Stimulated activated CD4-positive, alpha-beta T cell treated with anti-CD3 and anti-CD28 coated beads, Interleukin-2, amount 100 ng/mL, for 48 hours (primary cell): ENCODE measurements at regions not wholly inside any gene's neighbourhood (a gene's known extent, or its start where the extent isn't known, plus 50 kb on each side); places are given as distances from the start of the nearest gene placed in this dataset.
A peak's percentile ranks its signal among the peaks of the same experiment; 100 is the strongest.
"Not testable (repeated sequence)": the region's sequence is repeated elsewhere in the genome, so short reads cannot be mapped to it uniquely, and the experiment has no call there.

Experiments used
- DNase-seq, 2 donors: peaks; one replicate each; pipeline ENCODE4 v3.0.0-alpha.2; 2020

- DNase-seq = no peak
These were observed 493.0 kb upstream of the ACVR2A start for GRCh38 chr2:147351784-147352183.

GRCh38 chr2:147348931-147349555 lies 495.8 kb upstream of the ACVR2A start:
- DNase-seq = no peak

DNA sequence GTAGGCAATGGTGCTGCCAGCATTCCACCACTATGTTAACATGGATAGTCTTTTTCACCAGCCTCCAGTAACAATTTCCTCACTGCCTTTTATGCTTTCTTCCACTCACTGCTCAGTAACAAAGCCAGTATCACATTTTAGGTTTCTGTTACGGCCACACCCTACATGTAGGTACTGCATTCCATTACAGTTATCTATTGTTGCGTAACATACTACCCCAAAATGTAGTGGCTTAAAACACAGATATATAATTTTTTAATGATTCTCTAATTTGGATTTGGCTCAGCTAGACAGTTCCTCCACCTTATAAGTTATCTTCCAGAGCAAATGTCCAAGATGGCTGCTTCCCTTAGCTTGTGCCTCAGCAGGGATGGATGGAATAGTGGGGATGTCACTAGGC lies 498.7 kb upstream of the ACVR2A start:
- no peak for DNase-seq

DNA sequence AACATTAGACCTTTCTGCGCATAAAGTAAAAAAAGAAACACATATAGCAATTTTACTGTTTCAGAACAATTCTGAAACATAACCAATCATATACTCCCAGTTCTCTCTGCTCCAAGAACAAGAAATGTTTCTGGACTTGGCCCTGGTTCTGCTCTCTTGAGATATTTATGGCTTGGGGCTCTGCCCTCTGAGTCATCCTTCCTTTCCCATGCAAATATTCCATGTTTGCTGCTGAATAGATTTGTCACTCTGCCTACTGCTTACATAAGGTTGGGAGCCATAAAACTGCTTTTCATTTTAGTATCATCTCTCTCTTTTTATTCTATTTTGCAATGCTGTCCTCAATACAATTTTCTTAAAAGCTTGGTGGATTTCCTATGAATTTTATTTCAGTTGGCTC lies 499.6 kb upstream of the ACVR2A start:
- DNase-seq = no peak

DNA sequence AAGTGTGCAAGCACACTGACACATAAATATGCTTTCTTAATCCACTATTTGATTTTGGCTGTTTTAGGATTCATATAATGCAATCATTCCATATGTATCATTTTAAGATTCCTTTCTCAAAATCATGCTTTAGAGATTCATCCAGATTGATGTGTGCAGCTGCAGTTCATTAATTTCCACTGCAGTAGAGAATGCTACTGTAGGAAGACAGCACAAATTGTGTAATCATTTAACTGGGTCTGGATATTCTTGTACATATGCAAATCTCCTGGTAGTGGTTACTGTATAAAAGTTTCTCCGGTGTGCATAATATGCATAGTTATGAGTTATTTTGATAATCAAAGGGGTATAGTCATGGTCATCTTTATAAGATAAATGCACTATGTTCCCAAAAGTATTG lies 502.5 kb upstream of the ACVR2A start:
- no peak for DNase-seq

GRCh38 chr2:147331790-147332419 lies 512.9 kb upstream of the ACVR2A start:
- DNase-seq = peak; percentile 37 to 55

DNA sequence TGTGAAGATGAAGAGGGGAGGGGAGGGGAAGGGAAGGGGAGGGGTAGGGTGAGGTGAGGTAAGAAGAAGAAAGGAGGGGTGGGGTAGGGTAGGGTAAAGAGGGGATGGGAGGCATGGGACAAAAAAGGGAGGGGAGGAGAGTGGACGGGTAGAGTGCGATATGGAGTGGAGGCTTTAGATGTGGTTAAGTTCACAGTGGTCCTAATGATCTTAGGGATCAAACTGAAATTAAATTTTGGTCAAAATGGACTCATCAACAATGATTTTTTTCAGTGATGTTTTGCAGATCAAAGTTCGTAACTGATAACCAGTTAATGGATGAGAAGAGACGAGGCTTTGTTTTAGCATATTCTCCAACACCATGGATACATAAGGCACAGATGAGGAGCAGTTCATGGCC lies 513.9 kb upstream of the ACVR2A start:
- no peak for DNase-seq

GRCh38 chr2:147327613-147328012 lies 517.2 kb upstream of the ACVR2A start:
- peak in 1 of 2 donors; percentile 10 for DNase-seq

GRCh38 chr2:147325990-147326389 lies 518.8 kb upstream of the ACVR2A start:
- DNase-seq = no peak

GRCh38 chr2:147320146-147320545 lies 524.7 kb upstream of the ACVR2A start:
- no peak for DNase-seq

DNA sequence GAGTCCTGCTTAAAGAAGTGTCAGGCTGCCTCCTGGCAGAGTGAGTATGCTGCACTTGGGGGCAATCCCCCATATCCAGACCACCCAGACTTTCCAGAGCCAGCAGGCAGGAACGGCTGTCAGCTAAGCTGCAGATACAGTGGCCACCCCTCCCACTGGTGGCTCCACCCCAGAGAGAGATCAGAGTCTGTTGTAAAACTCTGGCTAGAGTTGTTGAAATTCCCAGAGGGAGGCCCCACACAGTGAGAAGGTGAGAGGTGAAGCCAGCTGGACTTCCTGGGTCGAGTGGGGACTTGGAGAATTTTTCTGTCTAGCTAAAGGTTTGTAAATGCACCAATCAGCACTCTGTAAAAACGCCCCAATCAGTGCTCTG lies 533.8 kb upstream of the ACVR2A start:
- DNase-seq = no peak

GRCh38 chr2:147310335-147311057 lies 534.3 kb upstream of the ACVR2A start:
- no peak for DNase-seq

DNA sequence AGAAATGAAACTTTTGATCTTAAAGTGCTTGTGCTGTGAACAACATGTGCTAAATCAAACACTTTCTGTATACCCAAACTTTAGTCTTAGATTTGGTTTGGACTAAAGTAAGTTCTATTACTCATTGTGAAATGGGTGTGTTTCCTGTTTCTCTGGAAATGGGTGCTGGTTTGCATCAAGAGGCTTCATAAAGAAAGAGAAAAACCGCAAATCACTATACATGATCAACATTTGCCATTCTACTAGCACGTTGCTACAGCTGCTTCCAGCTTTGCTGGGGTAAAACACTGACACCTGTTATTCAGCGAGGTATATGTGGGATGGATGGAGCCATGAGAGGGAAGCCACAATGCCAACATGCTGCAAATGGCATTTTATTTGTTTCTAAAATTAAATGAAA lies 547.0 kb upstream of the ACVR2A start:
- peak in 1 of 2 donors; percentile 18 for DNase-seq

GRCh38 chr2:147294825-147295392 lies 549.9 kb upstream of the ACVR2A start:
- no peak for DNase-seq

DNA sequence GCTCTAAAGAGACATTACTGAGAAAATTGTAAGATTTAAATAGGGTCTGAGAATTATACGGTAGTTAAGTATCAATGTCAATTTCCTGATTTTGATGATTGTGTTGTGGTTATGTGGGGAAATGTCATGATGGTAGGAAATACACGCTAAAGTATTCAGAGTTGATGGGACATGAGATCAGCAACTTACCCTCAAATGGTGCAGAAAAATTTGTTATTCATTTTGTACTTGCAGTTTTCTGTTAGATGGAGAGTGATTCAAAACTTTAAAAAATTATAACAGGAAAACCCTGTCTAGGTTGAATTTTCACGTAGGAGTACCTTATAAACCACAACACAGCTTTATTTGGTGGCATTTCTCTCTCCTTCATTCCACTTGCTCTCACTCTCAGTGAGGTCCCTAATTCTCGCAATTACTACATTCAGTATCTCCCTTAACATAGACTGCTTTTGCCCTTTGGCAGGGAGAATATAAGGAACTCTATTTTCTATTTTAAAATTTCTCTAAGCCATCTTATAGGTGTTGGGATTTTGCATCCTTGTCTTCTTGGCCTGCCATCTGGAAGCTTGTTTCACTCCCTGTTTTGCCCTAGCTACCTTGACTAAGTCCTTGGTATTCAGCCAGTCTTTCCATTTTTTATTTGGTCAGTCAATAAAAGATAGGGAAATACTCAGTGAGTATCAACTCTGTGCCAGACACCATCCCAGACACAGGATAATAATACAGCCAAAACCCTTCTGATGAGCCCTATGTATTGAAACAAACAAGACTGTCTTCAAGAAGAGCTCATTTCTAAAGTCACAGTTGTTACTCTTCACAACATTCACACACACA lies 550.6 kb upstream of the ACVR2A start:
- DNase-seq = no peak

DNA sequence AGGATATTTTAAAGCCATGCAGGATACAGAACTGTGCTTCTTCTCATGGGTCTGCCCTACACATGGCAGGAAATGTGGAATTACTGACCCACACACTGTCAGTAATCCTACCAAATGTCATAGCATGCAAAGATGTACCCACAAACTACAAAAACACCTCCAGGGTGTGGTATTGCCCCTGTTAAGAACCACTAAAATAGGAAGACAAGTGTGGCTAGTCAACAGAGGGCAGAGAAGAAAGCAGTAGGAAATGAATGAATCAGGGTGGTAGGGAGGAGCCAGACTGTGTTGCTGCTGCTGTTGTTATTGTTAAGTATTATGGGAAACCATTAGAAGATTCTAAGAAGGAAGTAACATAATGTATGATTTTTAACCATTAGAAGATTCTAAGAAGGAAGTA lies 556.7 kb upstream of the ACVR2A start:
- DNase-seq = no peak

DNA sequence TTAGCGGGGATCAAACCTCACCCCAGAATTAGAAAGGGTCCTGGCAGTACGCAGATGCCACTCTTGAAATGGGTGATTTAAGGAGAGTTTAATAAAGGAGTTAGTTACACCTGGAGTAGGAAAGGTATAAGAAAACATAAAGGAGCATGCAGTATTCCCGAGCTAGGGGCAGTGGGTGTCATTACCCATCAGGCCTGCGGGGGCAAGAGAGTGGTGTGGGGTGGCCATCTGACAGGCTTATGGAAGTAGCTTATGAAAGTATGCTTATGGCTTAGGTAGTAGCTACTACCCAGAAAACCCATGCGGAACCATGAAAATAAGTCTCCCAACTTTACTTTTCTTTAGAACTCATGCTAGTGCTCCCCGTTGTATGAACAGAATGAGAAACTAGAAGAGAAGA lies 568.9 kb upstream of the ACVR2A start:
- no peak for DNase-seq

- DNase-seq = no peak
These were observed 571.2 kb upstream of the ACVR2A start for GRCh38 chr2:147273628-147274027.

DNA sequence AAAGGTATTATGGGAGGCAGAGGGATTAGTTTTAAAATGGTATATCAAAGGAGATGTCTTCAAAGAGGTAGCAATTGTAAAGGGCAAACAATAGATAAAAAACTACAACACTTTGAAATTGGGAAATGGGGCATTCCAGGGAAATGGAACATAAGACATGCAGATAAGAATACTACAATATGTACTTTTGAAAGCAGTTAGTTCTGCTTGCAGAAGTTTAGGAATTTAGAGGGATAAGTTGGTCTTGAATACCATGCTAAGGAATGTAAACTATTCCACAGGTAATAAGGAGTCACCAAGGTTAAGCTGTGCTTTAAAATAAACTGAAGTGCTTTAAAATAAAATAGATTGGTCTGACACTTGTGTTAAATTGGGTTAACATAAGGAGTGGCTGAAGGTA lies 571.7 kb upstream of the ACVR2A start:
- DNase-seq = no peak

GRCh38 chr2:147269581-147269980 lies 575.2 kb upstream of the ACVR2A start:
- DNase-seq = not testable (repeated sequence)

GRCh38 chr2:147260241-147260640 lies 584.6 kb upstream of the ACVR2A start:
- no peak for DNase-seq

- no peak for DNase-seq
These were observed 589.0 kb upstream of the ACVR2A start for GRCh38 chr2:147255812-147256211.
